Right cardiac atrium (tissue), 5 donors: ENCODE measurements at regions not wholly inside any gene's neighbourhood (a gene's known extent, or its start where the extent isn't known, plus 50 kb on each side); places are given as distances from the start of the nearest gene placed in this dataset.

Experiments used
- ATAC-seq, 2 donors: fragments of 200-7000 bp; cut with Tn5 transposase; one replicate each; pipeline versions ENCODE4 v1.8.0 to v1.9.1; 2020; ENCODE audit warnings: moderate library complexity in 2 of 2, mild to moderate bottlenecking in 1 of 2
- DNase-seq, 3 donors: peaks; one replicate each; pipeline ENCODE4 v3.0.0-alpha.2; 2020
- H3K27ac ChIP-seq: one replicate; pipeline ENCODE4 v1.5.1; 2013; ENCODE audit warnings: mild to moderate bottlenecking, low read length, control low read depth, moderate library complexity
- H3K27me3 ChIP-seq: one replicate; pipeline ENCODE4 v1.6.1; 2013; ENCODE audit not compliant: control insufficient read depth, insufficient read depth
- H3K4me1 ChIP-seq: one replicate; pipeline ENCODE4 v1.6.1; 2013; ENCODE audit warnings: low read length; ENCODE audit not compliant: control insufficient read depth, insufficient read depth
- H3K4me3 ChIP-seq: one replicate; pipeline ENCODE4 v1.5.1; 2013; ENCODE audit warnings: low read length, control low read depth
- H3K9me3 ChIP-seq: one replicate; pipeline ENCODE4 v1.6.1; 2013; ENCODE audit warnings: low read length; ENCODE audit not compliant: control insufficient read depth
- WGBS: extraction: QIAGEN DNeasy Blood & Tissue Kit; methylation state at CpG from one replicate; pipeline ENCODE4 v1.1.7; 2013; 5-methylcytosine and 5-hydroxymethylcytosine counted together
- intact Hi-C, 4 donors: fragments of 100-400 bp; cut with DNase I; formaldehyde crosslinking; loops; one replicate each; pipeline versions ENCODE4 v1.11.0 to v1.14.0; 2022 to 2023
- donor health status: healthy with polysubstance abuse.
- donor health status: DM: no; HTN: yes; CAD: no.
- donor health status: DM: no; HTN: no; CAD: no.
- donor health status: DM: no; HTN: yes; CAD: no; lungs with severe emphysema.
- donor health status: DM: yes; HTN: yes; CAD: no.

DNA sequence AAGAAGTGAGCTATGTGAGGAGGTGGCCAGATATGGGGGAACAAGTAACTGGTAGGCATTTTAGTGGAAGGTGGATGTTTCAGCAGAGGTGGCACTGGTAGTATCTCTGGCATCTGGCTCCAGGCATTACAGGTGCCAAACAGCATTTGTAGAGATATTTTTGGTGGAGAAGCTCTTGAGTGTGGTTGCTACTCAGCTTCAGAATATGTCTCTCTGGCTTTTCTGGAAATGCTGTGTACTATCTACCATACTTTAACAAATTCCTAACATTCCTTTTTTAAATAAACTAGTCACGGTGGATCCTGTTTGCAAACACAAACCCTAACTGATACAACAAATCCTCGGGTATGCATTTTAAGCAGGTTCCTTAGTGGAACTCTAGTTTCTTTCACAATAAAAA is 128.0 kb downstream of the BARX2 start:
- ATAC-seq = no peak
- DNase-seq = no peak
- 34% methylated on average over 2 of the region's 2 CpGs for WGBS
- Histone ChIP-seq H3K27ac (no peak overlapping the region), H3K9me3 (no peaks in the 10 kb centered on the region), H3K27me3 (no peaks in the 10 kb centered on the region), H3K4me1 (no peaks in the 10 kb centered on the region), H3K4me3 (no peak overlapping the region)
- intact Hi-C loops = no loop called here

GRCh38 chr11:129505266-129505665 is 129.6 kb downstream of the BARX2 start:
- ATAC-seq = no peak
- intact Hi-C loops = no loop called here

DNA sequence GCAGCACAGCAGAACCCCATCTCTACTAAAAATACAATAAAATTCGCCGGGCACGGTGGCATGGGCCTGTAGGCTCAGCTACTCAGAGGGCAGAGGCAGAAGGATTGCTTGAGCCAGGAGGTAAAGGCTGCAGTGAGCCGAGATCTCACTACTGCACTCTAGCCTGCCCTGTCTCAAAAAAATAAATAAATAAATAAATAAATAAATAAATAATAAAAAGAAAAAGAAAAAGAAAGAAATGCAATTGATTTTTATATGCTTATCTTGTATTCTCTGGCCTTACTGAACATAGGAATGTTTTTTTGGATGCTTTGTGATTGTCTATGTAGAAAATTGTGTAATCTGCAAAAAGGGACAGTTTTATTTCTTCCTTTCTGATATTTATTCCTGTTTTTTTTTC is 132.5 kb downstream of the BARX2 start:
- Histone ChIP-seq H3K27ac (no peak overlapping the region), H3K27me3 (no peaks in the 10 kb centered on the region), H3K4me3 (no peak overlapping the region), H3K9me3 (no peaks in the 10 kb centered on the region), H3K4me1 (no peaks in the 10 kb centered on the region)
- DNase-seq (no peak), ATAC-seq (no peak)
- 94% methylated on average over 4 of the region's 4 CpGs for WGBS
- intact Hi-C loops = no loop called here

More at GRCh38 chr11:129505266-129505665, 129.6 kb downstream of the BARX2 start:
- Histone ChIP-seq H3K4me1 (no peaks in the 10 kb centered on the region), H3K4me3 (no peak overlapping the region), H3K27ac (no peak overlapping the region), H3K9me3 (no peaks in the 10 kb centered on the region), H3K27me3 (no peaks in the 10 kb centered on the region)
- WGBS = 57% methylated on average over 2 of the region's 2 CpGs
- DNase-seq = no peak

GRCh38 chr11:129528296-129528695 is 152.6 kb downstream of the BARX2 start:
- intact Hi-C loops = no loop called here
- Histone ChIP-seq H3K4me3 (no peak overlapping the region), H3K4me1 (no peaks in the 10 kb centered on the region), H3K9me3 (no peaks in the 10 kb centered on the region), H3K27ac (no peak overlapping the region), H3K27me3 (no peaks in the 10 kb centered on the region)
- 73% methylated on average over 2 of the region's 2 CpGs for WGBS
- no peak for ATAC-seq
- no peak for DNase-seq

DNA sequence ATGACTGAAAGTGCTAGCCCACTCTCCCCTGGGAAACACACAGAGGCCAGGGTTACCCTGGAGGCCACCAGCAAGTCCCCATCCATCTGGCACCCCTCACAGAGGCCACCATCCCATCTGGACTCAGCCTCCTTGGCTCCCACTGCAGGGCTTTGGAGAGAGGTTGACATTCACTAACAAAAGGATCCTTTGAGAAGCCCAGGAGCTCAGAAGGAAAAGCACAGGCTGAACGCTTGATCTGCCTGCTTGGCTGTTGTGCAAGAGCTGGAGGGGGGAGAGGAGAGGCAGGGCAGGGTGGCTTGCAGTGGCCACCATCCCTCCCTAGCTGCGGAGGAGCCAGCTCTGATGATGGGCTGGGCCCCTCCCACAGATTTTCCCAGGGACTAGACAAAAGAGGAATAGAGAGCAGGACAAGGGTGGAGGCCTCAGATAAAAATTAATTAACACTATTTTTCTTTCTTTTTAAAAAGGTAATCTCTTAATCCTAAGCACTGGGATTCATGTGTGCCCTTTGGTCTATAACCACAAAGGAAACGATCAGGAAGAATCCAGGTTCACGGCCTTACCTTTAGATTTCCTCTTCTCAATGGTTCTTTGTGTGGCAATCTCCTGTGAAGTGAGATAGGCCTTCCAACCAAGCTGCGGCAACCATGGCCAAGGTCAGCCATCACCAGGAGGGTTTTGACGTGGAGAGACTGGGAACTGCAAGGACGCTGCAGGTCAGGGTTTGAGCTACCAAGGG is 154.7 kb downstream of the BARX2 start:
- DNase-seq (peak in 1 of 3 donors; percentile 7), ATAC-seq (no peak)
- Histone ChIP-seq H3K27me3 (no peaks in the 10 kb centered on the region), H3K4me1 (no peaks in the 10 kb centered on the region), H3K27ac (no peak overlapping the region), H3K4me3 (no peak overlapping the region), H3K9me3 (no peaks in the 10 kb centered on the region)
- WGBS = 61% methylated on average over 7 of the region's 7 CpGs
- intact Hi-C loops = no loop called here

- Histone ChIP-seq H3K4me1 (no peaks in the 10 kb centered on the region), H3K27me3 (no peaks in the 10 kb centered on the region), H3K27ac (no peak overlapping the region), H3K9me3 (no peaks in the 10 kb centered on the region), H3K4me3 (no peak overlapping the region)
- ATAC-seq = no peak
- intact Hi-C loops = no loop called here
- no peak for DNase-seq
Measured at GRCh38 chr11:129533395-129533794, 157.7 kb downstream of the BARX2 start.

DNA sequence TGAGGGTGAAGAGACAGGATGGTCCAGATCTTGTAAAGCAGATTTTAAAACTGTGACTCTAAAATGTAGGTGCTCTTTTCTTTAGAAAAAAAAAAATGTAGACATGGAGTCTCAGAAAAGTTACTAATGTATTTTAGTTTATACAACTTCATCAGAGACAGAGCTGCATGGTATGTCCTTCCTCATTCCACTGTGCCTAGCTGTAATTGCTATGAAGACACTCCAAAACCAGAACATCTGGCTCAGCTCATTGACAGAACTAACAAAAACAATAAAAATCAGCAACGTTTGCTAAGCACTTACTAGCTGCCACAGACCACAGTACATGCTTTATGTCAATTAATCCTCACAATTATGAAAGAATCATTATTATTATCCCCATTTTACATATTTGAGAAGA is 160.7 kb downstream of the BARX2 start:
- ATAC-seq = no peak
- H3K4me3 ChIP-seq = no peak overlapping the region
- no peaks in the 10 kb centered on the region for H3K9me3 ChIP-seq
- no peak overlapping the region for H3K27ac ChIP-seq
- no peaks in the 10 kb centered on the region for H3K4me1 ChIP-seq
- intact Hi-C loops = no loop called here
- 53% methylated on average over 1 of the region's 1 CpG for WGBS
- no peak for DNase-seq
- H3K27me3 ChIP-seq = no peaks in the 10 kb centered on the region

- H3K27me3 ChIP-seq = no peaks in the 10 kb centered on the region
- ATAC-seq = no peak
- intact Hi-C loops = no loop called here
- no peak overlapping the region for H3K27ac ChIP-seq
- 96% methylated on average over 2 of the region's 2 CpGs for WGBS
- no peaks in the 10 kb centered on the region for H3K9me3 ChIP-seq
- no peak for DNase-seq
- no peak overlapping the region for H3K4me3 ChIP-seq
- H3K4me1 ChIP-seq = no peaks in the 10 kb centered on the region
Measured at GRCh38 chr11:129538323-129538722, 162.7 kb downstream of the BARX2 start.

DNA sequence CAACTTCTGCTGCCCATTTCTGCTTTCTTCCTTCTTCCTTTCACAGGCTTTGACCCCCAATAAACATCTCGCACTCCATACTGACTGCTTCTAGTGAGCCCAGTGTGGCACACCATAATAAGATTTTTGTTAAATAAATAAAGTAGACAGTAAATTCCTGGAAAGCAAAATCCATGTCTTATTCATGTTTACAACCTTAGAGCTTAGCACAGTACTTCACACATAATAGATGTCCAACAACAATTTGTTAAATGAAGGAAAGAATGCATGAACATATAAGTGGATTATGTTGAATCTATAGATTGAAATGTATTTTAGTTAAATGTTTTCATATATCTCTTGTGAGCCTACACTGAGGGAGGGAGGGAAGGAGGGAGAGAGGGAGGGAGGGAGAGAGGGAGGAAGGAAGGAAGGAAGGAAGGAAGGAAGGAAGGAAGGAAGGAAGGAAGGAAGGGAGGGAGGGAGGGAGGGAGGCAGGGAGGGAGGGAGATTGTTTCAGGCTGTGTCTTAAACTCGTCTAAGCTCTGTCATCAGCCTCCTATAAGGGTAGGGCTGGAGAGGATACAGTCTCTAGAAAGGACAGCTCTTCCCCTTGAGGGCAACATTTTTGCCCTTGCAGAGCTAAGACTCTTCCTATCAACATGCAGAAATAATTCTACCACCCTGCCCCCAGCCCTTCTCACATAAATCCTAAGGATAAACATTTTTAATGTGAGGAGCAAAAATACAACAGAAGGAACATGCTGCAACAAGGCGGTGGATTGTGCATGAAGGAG is 168.1 kb downstream of the BARX2 start:
- no peaks in the 10 kb centered on the region for H3K9me3 ChIP-seq
- H3K27me3 ChIP-seq = no peaks in the 10 kb centered on the region
- H3K4me3 ChIP-seq = no peak overlapping the region
- no peak for DNase-seq
- WGBS = 62% methylated on average over 3 of the region's 3 CpGs
- H3K27ac ChIP-seq = no peak overlapping the region
- ATAC-seq = no peak
- no peaks in the 10 kb centered on the region for H3K4me1 ChIP-seq
- intact Hi-C loops = no loop called here

DNA sequence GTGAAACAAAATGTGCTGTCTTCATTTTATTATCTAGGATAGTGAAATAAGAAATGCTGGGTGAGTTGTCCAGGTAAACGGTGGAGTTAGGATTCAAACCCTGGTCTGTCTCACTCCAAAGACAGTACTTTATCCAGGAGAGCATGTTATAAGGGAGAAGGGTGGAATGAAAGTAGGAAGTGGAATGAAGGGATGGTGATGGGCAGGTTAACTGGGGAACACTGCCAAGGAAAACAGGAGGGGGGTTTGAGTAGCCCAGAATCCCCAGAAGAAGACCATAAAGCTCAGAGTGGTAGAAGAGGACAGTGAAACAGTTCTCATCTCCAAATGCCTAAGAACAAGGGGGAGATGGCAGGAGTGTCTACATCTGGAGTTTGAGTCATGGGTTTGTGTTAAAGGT is 169.0 kb downstream of the BARX2 start:
- Histone ChIP-seq H3K4me1 (no peaks in the 10 kb centered on the region), H3K4me3 (no peak overlapping the region), H3K9me3 (no peaks in the 10 kb centered on the region), H3K27ac (no peak overlapping the region), H3K27me3 (no peaks in the 10 kb centered on the region)
- intact Hi-C loops = no loop called here
- WGBS = 71% methylated on average over 1 of the region's 1 CpG
- ATAC-seq (no peak), DNase-seq (no peak)

- intact Hi-C loops = no loop called here
- no peaks in the 10 kb centered on the region for H3K27me3 ChIP-seq
Measured at GRCh38 chr11:129546266-129546665, 170.6 kb downstream of the BARX2 start.

More at GRCh38 chr11:129546266-129546665, 170.6 kb downstream of the BARX2 start:
- no peak for ATAC-seq
- Histone ChIP-seq H3K27ac (no peak overlapping the region), H3K4me1 (no peaks in the 10 kb centered on the region), H3K9me3 (no peaks in the 10 kb centered on the region), H3K4me3 (no peak overlapping the region)
- DNase-seq = no peak
- WGBS = 87% methylated on average over 4 of the region's 4 CpGs
